H1 (cell line): ENCODE measurements at regions not wholly inside any gene's neighbourhood (a gene's known extent, or its start where the extent isn't known, plus 50 kb on each side); places are given as distances from the start of the nearest gene placed in this dataset.
A peak's percentile ranks its signal among the peaks of the same experiment; 100 is the strongest.

Source experiments
- CTCF ChIA-PET: fragments of 300-600 bp; sonication (Branson Sonifier 250); formaldehyde crosslinking; loops from one replicate; lab custom pipeline; 2021; ENCODE audit not compliant: partially characterized antibody; lab: Charles Lee
- POLR2A ChIA-PET: fragments of 300-600 bp; sonication (Branson Sonifier 250); formaldehyde crosslinking; loops from one replicate; lab custom pipeline; 2021; ENCODE audit warnings: inconsistent platforms; ENCODE audit not compliant: partially characterized antibody; lab: Charles Lee
- DNase-seq, 2 experiments: peaks; one replicate each; pipeline versions ENCODE4 v3.0.0 to v3.0.0-alpha.2; 2010 to 2022; ENCODE audit warnings: low spot score in 2 of 2, low read depth in 1 of 2, mixed read lengths in 1 of 2
- FAIRE-seq: peaks from 2 replicates; lab custom pipeline; 2011; peaks lifted over from hg19 to GRCh38; lab: Jason Lieb, UNC
- H2AFZ ChIP-seq: 2 replicates; pipeline ENCODE4 v1.8.1; 2012; ENCODE audit warnings: low read length, inconsistent platforms
- H2AK5ac ChIP-seq: 2 replicates; pipeline ENCODE4 v1.6.1; 2013; ENCODE audit warnings: low read depth, low read length
- H2BK120ac ChIP-seq: replicated peaks from 2 replicates; pipeline ENCODE3; 2013; ENCODE audit warnings: low read depth, low read length, inconsistent platforms
- H2BK12ac ChIP-seq: 2 replicates; pipeline ENCODE4 v1.6.1; 2013; ENCODE audit warnings: low read depth, low read length
- H2BK15ac ChIP-seq: 2 replicates; pipeline ENCODE4 v1.6.1; 2013; ENCODE audit warnings: low read length
- H2BK20ac ChIP-seq: 2 replicates; pipeline ENCODE4 v1.6.1; 2013; ENCODE audit warnings: low read length
- H2BK5ac ChIP-seq: 2 replicates; pipeline ENCODE4 v1.6.1; 2013; ENCODE audit warnings: low read depth, low read length
- H3K14ac ChIP-seq: 2 replicates; pipeline ENCODE4 v1.6.1; 2013; ENCODE audit warnings: inconsistent platforms; ENCODE audit not compliant: insufficient read length
- H3K18ac ChIP-seq: 2 replicates; pipeline ENCODE4 v1.6.1; 2013; ENCODE audit warnings: low read length; ENCODE audit errors: extremely low read depth
- H3K23ac ChIP-seq: 2 replicates; pipeline ENCODE4 v1.6.1; 2013; ENCODE audit warnings: inconsistent platforms; ENCODE audit not compliant: insufficient read length
- H3K23me2 ChIP-seq: 2 replicates; pipeline ENCODE4 v1.6.1; 2013; ENCODE audit warnings: low read depth, low read length
- H3K27ac ChIP-seq: 2 replicates; pipeline ENCODE4 v1.6.1; 2011; ENCODE audit warnings: low read depth, low read length, inconsistent platforms
- H3K27me3 ChIP-seq, 4 experiments: replicated peaks in 1 of 4; 1 replicate in 1 of 4; 2 replicates in 3 of 4; pipeline versions ENCODE4 v1.6.1 to v1.8.1; 2011 to 2013; ENCODE audit warnings: low read length in 3 of 4, mild to moderate bottlenecking in 3 of 4, inconsistent platforms in 2 of 4, mixed read lengths in 2 of 4, moderate library complexity in 1 of 4; ENCODE audit not compliant: control insufficient read depth in 3 of 4, insufficient read depth in 3 of 4; ENCODE audit errors: extremely low read depth in 1 of 4
- H3K36me3 ChIP-seq, 4 experiments: 2 replicates each; pipeline versions ENCODE4 v1.6.1 to v1.8.1; 2011 to 2013; ENCODE audit warnings: mild to moderate bottlenecking in 4 of 4, low read length in 3 of 4, moderate library complexity in 2 of 4, control low read depth in 1 of 4, inconsistent platforms in 1 of 4; ENCODE audit not compliant: insufficient read depth in 4 of 4, control insufficient read depth in 2 of 4
- H3K4ac ChIP-seq: replicated peaks from 2 replicates; pipeline ENCODE3; 2013; ENCODE audit warnings: low read length, low read depth, mixed read lengths, inconsistent platforms; ENCODE audit not compliant: insufficient read length
- H3K4me1 ChIP-seq, 4 experiments: replicated peaks in 1 of 4; 1 replicate in 1 of 4; 2 replicates in 3 of 4; pipeline versions ENCODE4 v1.6.1 to v1.8.1; 2011 to 2013; ENCODE audit warnings: low read length in 3 of 4, inconsistent platforms in 2 of 4, mixed read lengths in 1 of 4; ENCODE audit not compliant: insufficient read depth in 4 of 4, control insufficient read depth in 3 of 4
- H3K4me2 ChIP-seq, 2 experiments: 2 replicates each; pipeline versions ENCODE4 v1.6.1 to v1.8.1; 2011 to 2013; ENCODE audit warnings: low read depth in 2 of 2, low read length in 2 of 2, control low read depth in 1 of 2, inconsistent platforms in 1 of 2, mild to moderate bottlenecking in 1 of 2; ENCODE audit not compliant: insufficient read depth in 1 of 2
- H3K4me3 ChIP-seq, 4 experiments: fragments of 200-600, 300-600 bp in 1 of 4; sonication (generic), shearing (Covaris generic), sonication (Bioruptor Twin) in 1 of 4; 2 replicates each; pipeline versions ENCODE4 v1.5.1 to v1.8.1; 2011 to 2016; ENCODE audit warnings: low read length in 4 of 4, low read depth in 3 of 4, control low read depth in 2 of 4, inconsistent platforms in 2 of 4, mild to moderate bottlenecking in 2 of 4, mixed read lengths in 1 of 4, moderate library complexity in 1 of 4; ENCODE audit not compliant: insufficient read depth in 2 of 4; ENCODE audit errors: extremely low read depth in 1 of 4
- H3K56ac ChIP-seq: replicated peaks from 2 replicates; pipeline ENCODE3; 2013; ENCODE audit warnings: low read depth, mild to moderate bottlenecking, mixed read lengths, low read length, inconsistent platforms; ENCODE audit not compliant: insufficient read length
- H3K79me1 ChIP-seq: 2 replicates; pipeline ENCODE4 v1.6.1; 2013; ENCODE audit warnings: low read depth, low read length, control low read depth
- H3K79me2 ChIP-seq, 2 experiments: 2 replicates each; pipeline versions ENCODE4 v1.6.1 to v1.8.1; 2012 to 2013; ENCODE audit warnings: low read length in 2 of 2, mild to moderate bottlenecking in 2 of 2, inconsistent platforms in 1 of 2; ENCODE audit not compliant: insufficient read depth in 2 of 2, control insufficient read depth in 1 of 2
- H3K9ac ChIP-seq, 4 experiments: replicated peaks in 1 of 4; 1 replicate in 1 of 4; 2 replicates in 3 of 4; pipeline versions ENCODE4 v1.6.1 to v1.8.1; 2011 to 2013; ENCODE audit warnings: low read depth in 3 of 4, low read length in 3 of 4, control low read depth in 2 of 4, mild to moderate bottlenecking in 2 of 4, moderate library complexity in 2 of 4, inconsistent platforms in 1 of 4; ENCODE audit errors: extremely low read depth in 1 of 4
- H3K9me3 ChIP-seq, 2 experiments: 2 replicates each; pipeline versions ENCODE4 v1.6.1 to v1.8.1; 2012 to 2013; ENCODE audit warnings: mild to moderate bottlenecking in 2 of 2, moderate library complexity in 2 of 2, control low read depth in 1 of 2, inconsistent platforms in 1 of 2, low read depth in 1 of 2, low read length in 1 of 2, mixed read lengths in 1 of 2; ENCODE audit not compliant: insufficient read depth in 2 of 2
- H4K20me1 ChIP-seq, 2 experiments: replicated peaks in 1 of 2; 2 replicates each; pipeline versions ENCODE3 to v1.8.1; 2011 to 2013; ENCODE audit warnings: inconsistent platforms in 2 of 2, low read length in 2 of 2, mild to moderate bottlenecking in 1 of 2; ENCODE audit not compliant: insufficient read depth in 2 of 2, control insufficient read depth in 1 of 2
- H4K5ac ChIP-seq: 2 replicates; pipeline ENCODE4 v1.6.1; 2013; ENCODE audit warnings: low read length, low read depth, mixed read lengths, inconsistent platforms; ENCODE audit not compliant: insufficient read length
- H4K8ac ChIP-seq: 2 replicates; pipeline ENCODE4 v1.8.0; 2013; ENCODE audit warnings: mild to moderate bottlenecking, moderate library complexity, low read length, inconsistent platforms; ENCODE audit not compliant: insufficient read depth; ENCODE audit errors: extremely low read depth
- H4K91ac ChIP-seq: replicated peaks from 2 replicates; pipeline ENCODE3; 2013; ENCODE audit warnings: low read length, mixed read lengths, inconsistent platforms; ENCODE audit not compliant: insufficient read length
- ASH2L ChIP-seq: fragments of 200-600, 300-600 bp; sonication (generic); IDR thresholded peaks from one replicate; pipeline ENCODE4 v1.7.1; 2017; ENCODE audit warnings: low read length
- BACH1 ChIP-seq: IDR thresholded peaks from 2 replicates; pipeline ENCODE4 v1.6.1; 2012; ENCODE audit warnings: low read length, improper control_type of control experiment
- CTCF ChIP-seq, 3 experiments: IDR thresholded peaks; 1 replicate in 2 of 3; 2 replicates in 1 of 3; pipeline versions ENCODE4 v1.5.1 to v1.6.1; 2011; ENCODE audit warnings: low read length in 3 of 3, mild to moderate bottlenecking in 3 of 3, inconsistent platforms in 2 of 3, low read depth in 1 of 3, moderate library complexity in 1 of 3; ENCODE audit not compliant: insufficient read depth in 1 of 3; ENCODE audit errors: control extremely low read depth in 1 of 3
- GABPA ChIP-seq: IDR thresholded peaks from 2 replicates; pipeline ENCODE4 v1.6.1; 2011; ENCODE audit warnings: mild to moderate bottlenecking, low read length, moderate library complexity, borderline replicate concordance; ENCODE audit not compliant: insufficient read depth
- TAF7 ChIP-seq: optimal IDR thresholded peaks from 2 replicates; pipeline ENCODE3; 2011; ENCODE audit warnings: low read depth, mild to moderate bottlenecking, inconsistent platforms, low read length, moderate library complexity, borderline replicate concordance
- WGBS, 2 experiments: shearing (Covaris generic) in 1 of 2; methylation state at CpG; one replicate each; pipeline versions ENCODE4 v1.1.6 to v1.1.7; 2013 to 2015; ENCODE audit warnings: low lambda C conversion rate in 2 of 2, mixed read lengths in 2 of 2, inconsistent platforms in 1 of 2, low coverage in 1 of 2, missing lambda C conversion rate in 1 of 2; ENCODE audit not compliant: insufficient replicate concordance in 2 of 2, insufficient coverage in 1 of 2, insufficient read length in 1 of 2; ENCODE audit errors: extremely low coverage in 1 of 2, missing lambda C conversion rate in 1 of 2; 5-methylcytosine and 5-hydroxymethylcytosine counted together

GRCh38 chr14:98958048-98958631 is 313.9 kb downstream of the BCL11B start:
- H3K56ac ChIP-seq, result no peak overlapping the region
- FAIRE-seq (no peak), DNase-seq (peak in 1 of 2 experiments; percentile 36)
- no peaks in the 10 kb centered on the region for H3K27me3 ChIP-seq
- H2BK5ac ChIP-seq, result no peak overlapping the region
- H2BK12ac ChIP-seq, result no peak overlapping the region
- ChIA-PET CTCF (interaction anchor here (0.5 to 1.2 kb wide), 4 partner anchors 8 to 82 kb away, joined by 3 read pairs; no protein-coding TSS in a partner anchor), POLR2A (no interaction called here)
- no peak overlapping the region for H3K9ac ChIP-seq
- no peak overlapping the region for H3K14ac ChIP-seq
- no peaks in the 10 kb centered on the region for H3K9me3 ChIP-seq
- peaks cover 0 to 7% (median 0%) of the 10 kb centered on the region in 4 experiments; a peak in 1 of 7 replicates for H3K4me1 ChIP-seq
- TF ChIP-seq TAF7 (no peak), GABPA (no peak), BACH1 (no peak), CTCF (IDR thresholded peaks at IDR 0.05; ENCODE audit: control extremely low read depth in 1 of 3, insufficient read depth in 1 of 3, low read depth in 1 of 3, low read length in 3 of 3) (no peak), ASH2L (no peak)
- no peak overlapping the region for H3K18ac ChIP-seq
- H3K4ac ChIP-seq, result no peak overlapping the region
- no peak overlapping the region for H2AK5ac ChIP-seq
- H3K27ac ChIP-seq, result no peak overlapping the region
- H4K20me1 ChIP-seq, result no peaks in the 10 kb centered on the region
- H4K8ac ChIP-seq, result no peak overlapping the region; the same call in 1 of the 2 replicates
- 84% methylated on average over 13 of the region's 13 CpGs; no CpG with 5 or more reads in 1 of the 2 experiments for WGBS, 2 experiments
- H4K5ac ChIP-seq, result no peak overlapping the region
- no peak overlapping the region for H3K23ac ChIP-seq
- no peaks in the 10 kb centered on the region for H3K23me2 ChIP-seq
- no peaks in the 10 kb centered on the region; a peak in 1 of 8 replicates for H3K36me3 ChIP-seq
- H2AFZ ChIP-seq, result no peak overlapping the region
- H3K79me1 ChIP-seq, result no peaks in the 10 kb centered on the region
- no peak overlapping the region for H3K4me3 ChIP-seq
- H4K91ac ChIP-seq, result no peak overlapping the region
- H2BK120ac ChIP-seq, result no peak overlapping the region
- H2BK20ac ChIP-seq, result peak overlapping the region; percentile 72; the same call in 1 of the 2 replicates
- no peak overlapping the region for H2BK15ac ChIP-seq
- H3K4me2 ChIP-seq, result no peak overlapping the region
- H3K79me2 ChIP-seq, result no peaks in the 10 kb centered on the region
